ENCODE measurements at regions not wholly inside any gene's neighbourhood (a gene's known extent, or its start where the extent isn't known, plus 50 kb on each side); places are given as distances from the start of the nearest gene placed in this dataset.

DNA sequence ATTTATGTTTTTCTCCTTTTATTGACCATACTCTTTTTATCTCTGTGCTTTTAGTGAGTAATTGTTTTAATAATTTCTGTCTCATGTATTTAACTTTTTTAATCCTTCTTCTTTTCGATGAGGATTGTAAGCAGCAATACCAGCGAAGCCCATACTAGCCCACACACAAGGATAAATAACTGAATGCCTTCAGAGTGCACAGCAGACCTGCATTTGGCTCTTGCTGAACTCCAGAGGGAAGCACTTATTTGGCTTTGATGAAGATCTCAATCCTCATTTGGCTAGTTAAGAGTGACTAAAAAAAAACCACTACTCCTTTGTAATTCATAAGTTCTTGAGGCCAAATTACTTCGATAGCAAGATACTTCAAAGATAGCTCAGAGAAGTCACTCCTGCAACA is 293.3 kb downstream of the METTL15 start:
- no peak overlapping the region for H3K4me3 ChIP-seq (ENCODE audit: low read length)
- no peaks in the 10 kb centered on the region for H4K20me1 ChIP-seq (ENCODE audit: control insufficient read depth, insufficient read depth, low read depth, low read length)
- H3K27me3 ChIP-seq (ENCODE audit: control insufficient read depth, low read length), result no peaks in the 10 kb centered on the region
- TF ChIP-seq EZH2phosphoT487 (IDR thresholded peaks at IDR 0.05; ENCODE audit: borderline replicate concordance, low read length), result no peak
- no peak for TF ChIP-seq CTCF (IDR thresholded peaks at IDR 0.05; ENCODE audit: low read depth, low read length, poor library complexity, severe bottlenecking)
- no peaks in the 10 kb centered on the region for H3F3A ChIP-seq (ENCODE audit: control insufficient read depth, insufficient read depth)
- H3K4me2 ChIP-seq (ENCODE audit: low read length), result no peak overlapping the region
- H3K4me1 ChIP-seq (ENCODE audit: control insufficient read depth, low read length), result no peaks in the 10 kb centered on the region
- H3K9me2 ChIP-seq (replicated peaks; ENCODE audit: control insufficient read depth, low read length), result no peaks in the 10 kb centered on the region
- H3K36me3 ChIP-seq (ENCODE audit: control insufficient read depth, low read length), result no peaks in the 10 kb centered on the region
- H3K79me2 ChIP-seq (ENCODE audit: control insufficient read depth, low read length), result no peaks in the 10 kb centered on the region
- H3K27ac ChIP-seq (ENCODE audit: low read depth, low read length), result no peak overlapping the region
- H3K9me3 ChIP-seq (ENCODE audit: control insufficient read depth, insufficient read depth, low read length), result no peaks in the 10 kb centered on the region

DNA sequence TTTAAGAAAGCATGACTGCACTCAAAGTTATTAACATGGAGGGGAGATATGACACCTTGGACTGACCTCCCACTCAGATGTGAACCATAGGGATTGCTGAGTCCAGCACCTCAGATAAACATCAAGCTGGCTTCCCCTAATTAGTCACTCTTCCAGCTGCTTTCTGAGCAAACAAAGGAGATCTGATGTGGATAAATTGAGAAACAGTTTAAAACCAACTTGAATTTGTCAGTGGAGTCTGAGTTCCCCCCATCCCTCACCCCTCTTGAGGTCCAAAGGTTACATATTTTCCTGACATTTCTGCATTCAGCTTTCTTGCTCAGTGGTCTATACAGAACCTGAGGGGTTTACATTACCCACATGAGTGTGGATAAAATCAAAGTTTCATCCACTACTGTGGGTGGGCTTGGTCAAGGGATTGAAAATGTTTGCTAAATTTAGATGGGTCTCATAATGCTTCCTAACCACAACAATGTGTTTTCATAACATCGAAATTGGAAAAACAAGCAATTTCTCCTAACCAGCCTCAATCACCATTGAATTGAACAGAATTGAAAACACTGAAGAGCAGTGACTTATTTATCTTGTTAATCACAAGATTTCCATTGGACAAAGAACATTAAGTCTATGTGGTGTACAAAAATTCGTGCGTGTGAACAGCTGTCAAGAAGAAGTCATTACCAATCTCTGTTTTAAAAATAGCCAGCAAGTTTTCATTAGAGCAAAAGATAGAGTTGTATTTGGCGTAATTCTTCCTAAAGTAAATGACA is 292.3 kb downstream of the METTL15 start:
- no peaks in the 10 kb centered on the region for H3K9me3 ChIP-seq (ENCODE audit: control insufficient read depth, insufficient read depth, low read length)
- no peak overlapping the region for H3K27ac ChIP-seq (ENCODE audit: low read depth, low read length)
- H3F3A ChIP-seq (ENCODE audit: control insufficient read depth, insufficient read depth), result no peaks in the 10 kb centered on the region
- no peaks in the 10 kb centered on the region for H3K4me1 ChIP-seq (ENCODE audit: control insufficient read depth, low read length)
- no peak overlapping the region for H3K4me3 ChIP-seq (ENCODE audit: low read length)
- H3K36me3 ChIP-seq (ENCODE audit: control insufficient read depth, low read length), result no peaks in the 10 kb centered on the region
- H3K27me3 ChIP-seq (ENCODE audit: control insufficient read depth, low read length), result no peaks in the 10 kb centered on the region
- H3K79me2 ChIP-seq (ENCODE audit: control insufficient read depth, low read length), result no peaks in the 10 kb centered on the region
- no peaks in the 10 kb centered on the region for H4K20me1 ChIP-seq (ENCODE audit: control insufficient read depth, insufficient read depth, low read depth, low read length)
- no peak overlapping the region for H3K4me2 ChIP-seq (ENCODE audit: low read length)
- TF ChIP-seq EZH2phosphoT487 (IDR thresholded peaks at IDR 0.05; ENCODE audit: borderline replicate concordance, low read length) (no peak), CTCF (IDR thresholded peaks at IDR 0.05; ENCODE audit: low read depth, low read length, poor library complexity, severe bottlenecking) (no peak)
- H3K9me2 ChIP-seq (replicated peaks; ENCODE audit: control insufficient read depth, low read length), result no peaks in the 10 kb centered on the region

DNA sequence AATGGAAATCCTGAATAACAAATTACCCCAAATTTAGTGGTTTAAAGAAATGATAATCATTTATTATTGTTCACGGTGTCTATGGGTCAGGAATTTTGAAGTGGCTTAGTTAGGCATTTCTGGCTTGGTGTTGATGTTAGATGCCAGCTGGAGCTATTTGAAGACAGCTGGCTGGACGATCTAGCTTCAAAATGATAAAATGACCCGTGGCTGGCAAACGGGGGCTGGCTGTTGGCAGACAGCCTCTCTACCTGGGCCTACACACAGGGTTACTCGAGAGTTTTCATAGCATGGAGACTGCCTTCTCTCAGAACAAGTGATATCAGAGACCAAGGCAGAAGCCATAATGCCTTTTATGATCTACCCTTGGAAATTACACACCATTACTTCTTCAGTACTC is 285.2 kb downstream of the METTL15 start:
- Histone ChIP-seq H3K79me2 (ENCODE audit: control insufficient read depth, low read length) (no peaks in the 10 kb centered on the region), H3K4me1 (ENCODE audit: control insufficient read depth, low read length) (no peaks in the 10 kb centered on the region), H3K9me2 (replicated peaks; ENCODE audit: control insufficient read depth, low read length) (no peaks in the 10 kb centered on the region), H3K36me3 (ENCODE audit: control insufficient read depth, low read length) (no peaks in the 10 kb centered on the region), H3K9me3 (ENCODE audit: control insufficient read depth, insufficient read depth, low read length) (no peaks in the 10 kb centered on the region), H3K4me2 (ENCODE audit: low read length) (no peak overlapping the region), H3K4me3 (ENCODE audit: low read length) (no peak overlapping the region), H3K27me3 (ENCODE audit: control insufficient read depth, low read length) (no peaks in the 10 kb centered on the region), H4K20me1 (ENCODE audit: control insufficient read depth, insufficient read depth, low read depth, low read length) (no peaks in the 10 kb centered on the region), H3F3A (ENCODE audit: control insufficient read depth, insufficient read depth) (no peaks in the 10 kb centered on the region), H3K27ac (ENCODE audit: low read depth, low read length) (no peak overlapping the region)
- TF ChIP-seq CTCF (IDR thresholded peaks at IDR 0.05; ENCODE audit: low read depth, low read length, poor library complexity, severe bottlenecking) (no peak), EZH2phosphoT487 (IDR thresholded peaks at IDR 0.05; ENCODE audit: borderline replicate concordance, low read length) (no peak)

Measured in DOHH2 (cell line).